ENCODE measurements at regions not wholly inside any gene's neighbourhood (a gene's known extent, or its start where the extent isn't known, plus 50 kb on each side); places are given as distances from the start of the nearest gene placed in this dataset.
"Not testable (repeated sequence)": the region's sequence is repeated elsewhere in the genome, so short reads cannot be mapped to it uniquely, and the experiment has no call there.

DNA sequence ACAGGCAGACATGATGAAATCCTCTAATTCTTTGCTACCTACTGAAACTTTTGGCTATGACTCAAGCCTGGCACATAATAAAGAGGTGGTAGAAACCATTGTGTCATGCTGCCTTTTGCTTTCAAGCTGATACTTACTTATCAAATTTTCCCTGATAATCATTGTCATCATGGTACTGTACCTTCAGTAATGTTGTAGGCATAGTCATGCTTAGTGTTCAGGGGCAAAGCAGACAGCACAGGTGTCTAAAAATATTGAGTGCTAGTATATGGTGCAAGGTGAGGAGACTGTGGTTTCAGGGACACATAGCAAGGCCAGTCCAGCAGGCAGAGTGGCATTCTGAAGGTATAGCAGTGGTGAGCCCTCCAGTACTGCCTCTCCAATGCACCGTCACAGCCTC, 226.9 kb upstream of the DEPDC1 start:
- no peak for DNase-seq
- no peaks in the 10 kb centered on the region for H3K9me3 ChIP-seq
- intact Hi-C loops (cut with DNase I, micrococcal nuclease) = no loop called here
- no peak overlapping the region for H3K4me3 ChIP-seq
- TF ChIP-seq, protein P1, sequence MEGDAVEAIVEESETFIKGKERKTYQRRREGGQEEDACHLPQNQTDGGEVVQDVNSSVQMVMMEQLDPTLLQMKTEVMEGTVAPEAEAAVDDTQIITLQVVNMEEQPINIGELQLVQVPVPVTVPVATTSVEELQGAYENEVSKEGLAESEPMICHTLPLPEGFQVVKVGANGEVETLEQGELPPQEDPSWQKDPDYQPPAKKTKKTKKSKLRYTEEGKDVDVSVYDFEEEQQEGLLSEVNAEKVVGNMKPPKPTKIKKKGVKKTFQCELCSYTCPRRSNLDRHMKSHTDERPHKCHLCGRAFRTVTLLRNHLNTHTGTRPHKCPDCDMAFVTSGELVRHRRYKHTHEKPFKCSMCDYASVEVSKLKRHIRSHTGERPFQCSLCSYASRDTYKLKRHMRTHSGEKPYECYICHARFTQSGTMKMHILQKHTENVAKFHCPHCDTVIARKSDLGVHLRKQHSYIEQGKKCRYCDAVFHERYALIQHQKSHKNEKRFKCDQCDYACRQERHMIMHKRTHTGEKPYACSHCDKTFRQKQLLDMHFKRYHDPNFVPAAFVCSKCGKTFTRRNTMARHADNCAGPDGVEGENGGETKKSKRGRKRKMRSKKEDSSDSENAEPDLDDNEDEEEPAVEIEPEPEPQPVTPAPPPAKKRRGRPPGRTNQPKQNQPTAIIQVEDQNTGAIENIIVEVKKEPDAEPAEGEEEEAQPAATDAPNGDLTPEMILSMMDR (IDR thresholded peaks at IDR 0.05) = no peak
- no peaks in the 10 kb centered on the region for H3K4me1 ChIP-seq (ENCODE audit: low read depth)
- no peaks in the 10 kb centered on the region for H3K36me3 ChIP-seq (ENCODE audit: low read depth)
- ATAC-seq = no peak

DNA sequence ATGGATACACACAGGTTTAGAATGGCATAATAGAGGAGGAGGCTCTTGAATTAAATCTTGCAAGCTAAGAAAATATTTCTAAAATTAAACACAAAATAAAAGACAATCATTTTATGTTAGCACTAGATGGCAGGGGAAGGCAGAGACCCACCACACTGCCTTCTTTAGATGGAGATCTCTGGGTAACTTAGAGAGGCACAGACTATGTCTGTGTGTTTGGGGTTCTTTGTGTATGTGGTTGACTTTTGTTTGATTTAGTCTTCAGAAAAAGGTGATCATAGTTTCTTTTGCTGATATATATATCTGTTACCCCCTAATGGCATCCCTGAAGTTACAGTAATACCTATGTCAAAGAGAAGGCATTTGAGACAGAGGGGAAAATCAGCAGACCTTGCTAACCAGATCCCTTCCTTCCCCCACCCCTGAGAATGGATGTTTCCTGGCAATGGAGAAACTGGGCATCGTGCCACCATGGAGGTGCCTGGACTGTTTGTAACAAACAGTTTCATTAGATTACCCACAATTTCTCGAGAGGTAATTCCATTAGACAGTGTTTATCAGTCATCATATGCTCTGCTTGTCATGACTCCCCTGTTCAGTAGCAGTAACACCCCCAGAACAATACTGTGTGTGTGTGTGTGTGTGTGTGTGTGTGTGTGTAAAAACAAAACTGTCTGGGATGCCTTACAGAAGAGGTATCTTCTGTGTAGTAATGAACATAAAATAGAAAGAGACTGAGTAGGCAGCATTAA, 228.3 kb upstream of the DEPDC1 start:
- intact Hi-C loops (cut with DNase I, micrococcal nuclease) = no loop called here

DNA sequence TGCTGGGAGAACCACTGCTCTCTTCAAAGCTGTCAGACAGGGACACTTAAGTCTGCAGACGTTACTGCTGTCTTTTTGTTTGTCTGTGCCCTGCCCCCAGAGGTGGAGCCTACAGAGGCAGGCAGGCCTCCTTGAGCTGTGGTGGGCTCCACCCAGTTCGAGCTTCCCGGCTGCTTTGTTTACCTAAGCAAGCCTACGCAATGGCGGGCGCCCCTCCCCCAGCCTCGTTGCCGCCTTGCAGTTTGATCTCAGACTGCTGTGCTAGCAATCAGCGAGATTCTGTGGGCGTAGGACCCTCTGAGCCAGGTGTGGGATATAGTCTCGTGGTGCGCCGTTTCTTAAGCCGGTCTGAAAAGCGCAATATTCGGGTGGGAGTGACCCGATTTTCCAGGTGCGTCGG, 242.6 kb upstream of the DEPDC1 start:
- H3K4me3 ChIP-seq; H3K4me1 ChIP-seq (ENCODE audit: low read depth); H3K36me3 ChIP-seq (ENCODE audit: low read depth); H3K9me3 ChIP-seq; intact Hi-C loops (cut with DNase I, micrococcal nuclease); DNase-seq; ATAC-seq: not testable (repeated sequence)

More for the DNA sequence above, 228.3 kb upstream of the DEPDC1 start:
- Histone ChIP-seq H3K4me3 (no peak overlapping the region), H3K4me1 (ENCODE audit: low read depth) (no peaks in the 10 kb centered on the region), H3K9me3 (no peaks in the 10 kb centered on the region), H3K36me3 (ENCODE audit: low read depth) (no peaks in the 10 kb centered on the region)
- TF ChIP-seq, protein P1 (IDR thresholded peaks at IDR 0.05) = no peak
- no peak for ATAC-seq
- no peak for DNase-seq

DNA sequence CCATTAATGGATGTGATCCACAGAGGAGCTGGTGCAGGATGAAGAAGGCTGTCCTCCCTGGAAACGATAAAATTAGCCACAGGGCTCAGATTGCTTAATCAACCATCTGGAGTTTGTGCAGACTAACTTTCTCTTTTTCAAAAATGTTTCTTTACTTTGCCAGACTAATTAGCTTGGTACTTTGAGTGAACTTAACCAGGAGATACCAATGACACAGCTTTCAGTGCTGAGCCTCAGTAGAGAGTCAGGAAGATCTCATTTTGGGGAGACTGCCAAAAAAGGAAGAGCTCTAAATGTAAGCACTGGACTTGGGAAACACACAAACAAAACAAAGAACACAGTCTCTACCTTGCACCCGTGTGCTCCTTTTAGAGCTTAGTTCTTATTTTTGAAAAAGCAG, 248.1 kb upstream of the DEPDC1 start:
- no peak for ATAC-seq
- Histone ChIP-seq H3K4me3 (no peak overlapping the region), H3K36me3 (ENCODE audit: low read depth) (no peaks in the 10 kb centered on the region), H3K4me1 (ENCODE audit: low read depth) (no peaks in the 10 kb centered on the region), H3K9me3 (peaks cover 14% of the 10 kb centered on the region)
- intact Hi-C loops (cut with DNase I, micrococcal nuclease) = no loop called here
- no peak for DNase-seq
- TF ChIP-seq, protein P1 (IDR thresholded peaks at IDR 0.05) = no peak

DNA sequence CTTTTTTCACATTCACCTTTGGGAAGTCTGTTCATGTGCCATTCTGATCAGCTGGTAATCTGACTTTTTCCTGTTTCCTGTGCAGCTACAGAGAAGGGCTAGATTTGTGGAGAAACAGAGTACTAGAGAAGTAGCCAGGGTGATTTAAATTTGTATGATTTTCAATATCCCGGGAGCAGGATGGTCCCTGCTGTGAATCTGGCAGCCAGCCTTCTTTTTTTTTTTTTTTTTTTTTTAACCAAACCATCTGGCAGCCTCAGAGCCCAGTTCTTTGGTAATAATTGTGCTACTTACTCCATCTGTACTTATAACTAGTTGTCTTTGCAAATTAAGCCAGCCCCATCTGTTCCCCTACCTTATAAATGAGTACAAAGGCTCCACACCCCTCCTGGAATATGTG, 248.6 kb upstream of the DEPDC1 start:
- Histone ChIP-seq H3K9me3 (peaks cover 14% of the 10 kb centered on the region), H3K4me1 (ENCODE audit: low read depth) (no peaks in the 10 kb centered on the region), H3K36me3 (ENCODE audit: low read depth) (no peaks in the 10 kb centered on the region), H3K4me3 (no peak overlapping the region)
- TF ChIP-seq, protein P1 (IDR thresholded peaks at IDR 0.05) = no peak
- intact Hi-C loops (cut with DNase I, micrococcal nuclease) = no loop called here
- DNase-seq (no peak), ATAC-seq (no peak)

DNA sequence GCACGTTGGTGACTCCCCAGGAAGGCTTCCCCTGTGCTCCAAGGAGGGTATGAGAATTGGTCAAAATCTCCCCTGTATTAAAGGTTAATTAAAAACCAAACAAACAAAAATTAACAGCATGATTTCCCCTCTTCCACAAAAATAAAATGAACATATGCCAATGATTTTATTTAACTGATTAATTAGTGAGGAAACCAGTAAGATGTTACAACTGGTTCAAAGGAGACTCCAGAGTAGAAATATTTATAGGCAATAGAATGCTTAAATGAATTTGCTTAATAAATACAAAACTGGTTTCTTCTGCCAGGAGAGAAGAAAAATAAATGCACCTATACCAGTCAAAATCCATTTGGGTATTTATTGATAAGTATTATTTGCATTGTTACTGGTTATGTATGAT, 249.5 kb upstream of the DEPDC1 start:
- peaks cover 11% of the 10 kb centered on the region for H3K9me3 ChIP-seq
- TF ChIP-seq, protein P1 (IDR thresholded peaks at IDR 0.05) = no peak
- intact Hi-C loops (cut with DNase I, micrococcal nuclease) = no loop called here
- DNase-seq (no peak), ATAC-seq (no peak)
- no peaks in the 10 kb centered on the region for H3K36me3 ChIP-seq (ENCODE audit: low read depth)
- H3K4me1 ChIP-seq (ENCODE audit: low read depth) = no peaks in the 10 kb centered on the region
- no peak overlapping the region for H3K4me3 ChIP-seq

Data from mucosa of descending colon (tissue), 3 donors.